Suppressor macrophage treated with lipopolysaccharide for 4 hours (primary cell): ENCODE measurements at regions not wholly inside any gene's neighbourhood (a gene's known extent, or its start where the extent isn't known, plus 50 kb on each side); places are given as distances from the start of the nearest gene placed in this dataset.

Source experiments
- DNase-seq: peaks from one replicate; pipeline ENCODE4 v3.0.0-alpha.2; 2020

GRCh38 chr10:58936364-58936763 is 240.1 kb upstream of the PHYHIPL start:
- no peak for DNase-seq

GRCh38 chr10:58937423-58937822 is 239.0 kb upstream of the PHYHIPL start:
- no peak for DNase-seq

- DNase-seq, result no peak
Observed at GRCh38 chr10:58942724-58943123, 233.7 kb upstream of the PHYHIPL start.

DNA sequence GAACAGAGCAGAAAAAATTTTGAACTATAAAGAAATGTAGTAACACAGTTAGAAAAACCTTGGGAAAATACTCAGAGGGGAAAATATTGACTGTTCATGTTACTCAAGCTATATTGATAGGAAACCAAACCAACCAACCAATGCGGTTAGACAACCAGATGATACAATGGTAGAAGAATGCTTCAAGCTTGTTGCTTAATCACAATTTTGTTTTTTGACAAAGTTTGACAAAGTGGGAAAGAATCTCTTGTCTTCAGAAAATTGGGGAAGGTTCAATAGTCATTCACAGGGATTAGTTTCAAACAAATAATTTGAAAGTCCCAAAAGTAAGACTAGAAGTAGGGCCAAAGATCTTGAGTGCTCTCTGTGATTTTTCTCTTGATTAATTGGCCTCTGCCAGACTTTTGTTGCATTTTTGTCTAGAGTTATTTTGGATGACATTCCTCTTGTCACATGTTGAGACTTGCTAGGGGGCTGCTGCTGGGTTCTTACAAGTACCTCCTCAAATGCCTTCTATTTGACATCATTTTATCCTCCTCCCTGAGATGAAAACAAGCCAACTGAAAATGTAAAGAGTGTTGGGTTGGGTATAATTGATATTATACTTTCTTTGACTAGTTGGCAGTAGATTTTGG is 233.1 kb upstream of the PHYHIPL start:
- no peak for DNase-seq

- DNase-seq, result no peak
Observed at GRCh38 chr10:58943960-58944359, 232.5 kb upstream of the PHYHIPL start.

- no peak for DNase-seq
Observed at GRCh38 chr10:58948303-58948702, 228.1 kb upstream of the PHYHIPL start.

GRCh38 chr10:58950618-58951017 is 225.8 kb upstream of the PHYHIPL start:
- DNase-seq, result no peak

DNA sequence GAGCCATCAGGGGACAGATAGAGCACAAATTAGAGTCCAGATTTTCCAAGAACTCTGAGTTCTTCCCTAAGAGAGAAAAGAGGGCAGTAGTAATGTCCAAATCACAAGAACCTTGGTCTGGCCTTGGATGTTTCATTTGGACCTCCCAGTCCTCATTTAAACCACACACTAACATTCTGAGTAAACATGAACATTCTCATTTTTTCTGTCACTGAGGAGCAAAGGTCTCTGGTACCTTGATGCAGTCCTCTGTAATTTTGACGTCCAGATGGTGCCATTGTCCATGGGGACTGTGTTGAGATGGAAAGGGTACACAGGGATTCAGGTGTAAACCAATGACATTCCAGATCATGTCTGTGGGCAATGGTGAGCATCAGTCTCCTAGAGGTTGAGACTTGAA is 225.4 kb upstream of the PHYHIPL start:
- no peak for DNase-seq

GRCh38 chr10:58951746-58952145 is 224.7 kb upstream of the PHYHIPL start:
- DNase-seq, result no peak

DNA sequence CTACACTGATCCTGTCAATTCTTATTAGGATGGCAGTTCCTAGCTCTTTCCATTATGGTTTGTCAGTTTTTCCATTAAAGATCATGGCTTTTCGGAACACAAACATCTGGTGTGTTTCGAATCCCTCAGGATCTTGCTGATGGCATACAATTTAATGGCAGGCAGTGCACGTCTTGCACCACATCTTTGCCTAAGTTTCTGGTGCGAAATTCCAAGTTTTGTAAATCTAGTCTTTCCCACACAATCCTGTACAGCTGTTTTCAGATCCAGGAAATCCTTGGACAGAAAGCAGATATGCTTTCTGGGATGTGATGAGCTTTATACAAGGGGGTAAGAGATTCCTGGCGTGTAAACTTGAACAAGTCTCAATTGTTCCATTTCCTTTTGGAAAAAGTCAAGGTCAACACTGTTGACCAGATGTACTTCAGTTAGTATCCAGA is 224.3 kb upstream of the PHYHIPL start:
- no peak for DNase-seq

DNA sequence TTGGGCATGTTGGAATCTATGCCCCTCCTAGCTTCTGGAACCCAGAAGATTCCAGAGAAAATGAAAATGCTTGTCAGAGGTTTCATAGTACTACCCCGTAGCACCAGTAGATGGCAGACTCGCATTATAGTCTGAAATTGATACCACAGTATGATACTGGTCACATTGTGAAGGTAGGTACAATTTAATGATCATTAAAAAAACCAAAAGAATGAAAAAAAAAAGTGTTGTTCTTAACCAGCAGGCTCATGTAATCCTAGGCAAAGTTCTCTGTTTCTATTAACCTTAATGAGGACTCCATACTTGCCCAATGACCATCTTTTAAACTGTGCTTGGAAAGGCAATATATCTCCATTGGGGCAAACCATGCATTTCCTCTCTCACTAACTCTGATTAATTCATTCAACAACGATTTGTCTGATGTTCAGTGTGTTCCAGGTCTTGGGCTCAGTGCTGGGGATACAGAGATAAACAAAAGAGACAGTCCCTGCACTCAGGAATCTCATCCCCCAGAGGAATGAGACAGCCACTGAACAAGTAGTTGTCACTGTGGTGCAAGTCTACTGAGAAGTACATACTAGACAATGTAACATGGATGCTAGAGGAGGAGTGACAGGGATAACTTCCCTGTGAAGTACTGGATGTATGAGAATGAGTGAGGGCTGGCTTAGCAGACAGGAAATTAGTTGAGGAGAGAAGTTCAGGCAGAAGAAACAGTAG is 223.5 kb upstream of the PHYHIPL start:
- peak; percentile 37 for DNase-seq

- no peak for DNase-seq
Observed at GRCh38 chr10:58954178-58954577, 222.3 kb upstream of the PHYHIPL start.

DNA sequence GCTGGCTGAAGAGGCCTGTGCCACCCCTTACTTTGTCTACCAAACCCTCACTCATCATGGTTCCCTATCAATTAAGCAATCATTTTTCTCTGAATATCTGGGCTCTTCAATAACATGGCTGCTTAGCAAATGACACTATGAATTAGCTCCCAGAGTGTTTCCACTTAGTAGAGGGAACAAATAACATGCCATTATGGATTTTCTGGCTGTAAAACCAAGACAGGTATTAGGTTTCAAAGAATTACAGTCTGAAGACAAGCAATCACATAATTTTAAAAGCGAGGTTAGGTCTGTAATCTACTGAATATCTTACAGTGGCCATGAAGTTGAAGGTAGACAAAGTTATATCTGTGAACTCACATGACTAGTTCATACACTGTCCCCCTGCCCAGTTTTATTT is 220.8 kb upstream of the PHYHIPL start:
- DNase-seq, result no peak

DNA sequence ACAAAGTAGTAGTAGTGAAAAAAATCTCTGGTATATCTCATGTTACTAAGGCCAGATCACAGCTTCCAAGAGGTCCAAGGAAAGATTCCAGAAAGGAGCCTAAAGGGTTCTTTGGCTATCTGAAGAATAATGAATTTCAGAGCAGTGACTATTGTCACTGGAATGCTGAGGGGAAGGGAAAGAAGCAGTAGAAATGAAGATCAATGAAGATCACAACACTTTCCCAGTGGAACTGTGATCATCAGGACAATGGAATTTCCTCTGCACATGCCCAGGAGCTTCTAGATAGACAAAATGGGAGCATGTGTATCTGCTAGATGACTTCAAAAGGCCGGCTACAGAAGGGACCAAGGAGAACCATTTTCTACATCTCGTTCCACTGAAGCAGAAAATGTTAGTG is 219.5 kb upstream of the PHYHIPL start:
- DNase-seq, result no peak

GRCh38 chr10:58957517-58957916 is 218.9 kb upstream of the PHYHIPL start:
- no peak for DNase-seq

- no peak for DNase-seq
Observed at GRCh38 chr10:58963101-58963534, 213.3 kb upstream of the PHYHIPL start.

GRCh38 chr10:58963723-58964124 is 212.7 kb upstream of the PHYHIPL start:
- DNase-seq, result no peak

DNA sequence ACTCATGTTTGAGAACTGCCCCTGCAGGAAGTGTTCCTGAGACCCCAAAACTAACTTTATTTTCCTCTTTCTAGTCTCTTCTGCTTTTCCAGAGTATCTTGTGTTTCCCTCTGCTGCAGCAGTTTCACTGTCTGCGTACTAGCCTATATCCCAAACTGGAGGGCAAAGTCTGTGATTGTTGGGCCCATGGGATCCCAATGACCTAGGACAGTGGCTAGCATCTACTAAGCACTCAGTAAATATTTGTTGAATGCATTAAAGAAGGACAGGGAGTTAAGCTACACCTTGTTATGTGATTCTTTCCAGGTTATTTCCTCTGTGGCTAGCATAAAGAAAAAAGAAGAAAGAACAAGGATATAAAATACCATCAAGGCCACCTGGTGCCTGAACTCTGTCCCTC is 210.6 kb upstream of the PHYHIPL start:
- DNase-seq, result no peak

DNA sequence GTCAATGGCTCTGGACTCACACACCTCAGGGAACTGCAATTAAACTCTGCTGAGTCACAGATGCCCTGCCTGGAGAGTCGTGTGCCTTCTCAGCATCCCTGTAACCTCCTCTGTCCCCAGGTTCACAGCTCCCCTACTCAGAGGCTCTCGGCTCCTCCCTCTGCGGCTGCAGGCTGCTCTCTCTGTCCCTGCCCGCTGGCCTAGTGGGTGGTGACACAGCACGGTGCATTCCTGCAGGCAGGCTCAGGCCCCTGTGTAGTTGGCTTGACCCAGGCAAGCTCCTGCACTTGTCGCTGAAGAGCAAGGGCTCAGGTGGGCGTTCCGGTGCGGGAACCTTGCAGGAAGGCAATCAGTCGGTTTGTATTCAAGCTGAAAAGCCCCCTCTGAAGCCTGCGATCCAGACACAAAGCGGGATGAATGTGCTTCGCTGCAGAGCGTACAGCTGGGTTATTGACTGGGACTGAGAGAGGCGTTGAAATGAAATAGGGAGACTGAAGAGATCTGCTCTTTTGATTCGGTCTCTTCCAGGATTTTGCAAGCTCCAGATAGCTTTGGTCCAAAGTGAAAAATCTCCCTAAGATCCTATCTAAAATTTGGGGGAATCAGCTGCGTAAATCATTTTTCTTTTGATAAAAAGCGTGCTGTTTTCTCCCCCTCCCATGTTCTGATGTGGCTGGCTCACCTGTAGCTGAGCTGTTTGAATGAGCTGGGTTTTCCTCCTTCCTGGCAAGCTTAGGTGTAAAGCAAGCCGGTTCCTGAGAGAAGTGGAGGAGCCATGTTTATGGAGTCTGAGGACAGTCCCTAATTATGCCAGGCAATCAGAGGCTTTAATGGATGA is 208.7 kb upstream of the PHYHIPL start:
- DNase-seq, result no peak

DNA sequence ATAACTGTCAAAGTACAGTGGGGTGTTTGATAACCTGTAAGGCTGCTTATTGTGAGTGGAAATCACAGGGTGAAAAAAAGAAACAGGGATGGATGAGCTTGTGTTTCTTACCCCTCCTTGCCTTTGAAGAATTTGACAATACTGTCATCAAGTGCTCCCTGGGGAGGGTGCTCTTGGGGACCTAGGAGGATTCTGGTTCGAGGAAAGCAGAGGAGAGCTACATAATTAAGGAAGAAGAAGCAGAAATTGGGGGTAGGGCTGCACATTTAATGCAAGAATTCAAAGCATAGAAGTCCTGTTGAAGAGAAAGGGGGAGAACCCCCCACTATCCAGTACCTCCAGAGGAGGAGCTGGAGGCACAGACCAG is 208.1 kb upstream of the PHYHIPL start:
- no peak for DNase-seq

DNA sequence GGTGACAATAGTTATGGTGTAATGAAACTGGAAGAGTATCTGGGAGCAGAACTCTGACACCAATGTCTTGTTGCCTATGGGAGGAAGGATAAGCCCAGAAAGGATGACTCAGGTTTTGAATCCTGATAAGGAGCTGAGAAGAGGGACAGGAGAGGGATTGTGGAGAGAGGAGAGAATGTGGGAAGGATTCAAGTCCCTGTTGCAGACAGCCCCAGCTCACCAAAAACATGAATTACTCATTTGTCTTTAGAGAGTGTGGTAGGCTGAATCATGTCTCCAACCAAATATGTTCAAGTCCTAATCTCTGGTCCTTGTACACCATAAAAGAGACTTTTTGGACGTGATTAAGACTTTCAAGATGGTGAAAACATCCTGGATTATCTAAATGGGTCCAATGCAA is 206.9 kb upstream of the PHYHIPL start:
- DNase-seq, result no peak

DNA sequence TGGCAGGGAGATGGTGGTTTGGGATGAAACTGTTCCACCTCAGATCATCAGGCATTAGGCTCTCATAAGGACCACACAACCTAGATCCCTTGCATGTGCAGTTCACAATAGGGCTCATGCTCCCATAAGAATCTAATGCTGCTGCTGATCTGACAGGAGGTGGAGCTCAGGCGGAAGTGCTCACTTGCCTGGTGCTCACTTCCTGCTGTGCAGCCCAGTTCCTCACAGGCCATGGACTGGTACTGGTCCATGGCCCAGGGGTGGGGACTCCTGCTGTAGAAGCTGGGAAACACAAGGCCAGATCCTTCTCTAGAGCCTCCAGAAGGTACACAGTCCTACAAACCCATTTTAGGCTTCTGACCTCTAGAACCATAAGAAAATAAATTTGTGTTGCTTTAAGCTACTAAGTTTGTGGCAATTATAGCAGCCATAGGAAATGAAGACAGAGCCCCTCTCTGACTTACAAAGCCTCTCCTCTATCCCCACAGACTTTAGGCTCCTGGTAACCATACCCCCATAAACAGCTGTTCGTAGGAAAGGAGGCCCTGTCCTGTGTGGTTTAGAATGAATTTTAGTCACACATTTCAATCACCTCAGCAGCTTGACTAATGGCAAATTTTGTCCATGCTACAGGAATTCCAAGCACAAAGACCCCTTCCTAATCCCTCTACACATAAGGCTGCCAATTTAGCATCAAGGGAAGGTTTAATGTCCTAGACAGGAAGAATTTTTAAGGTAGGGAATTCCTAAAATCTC is 206.1 kb upstream of the PHYHIPL start:
- no peak for DNase-seq

GRCh38 chr10:58971211-58971610 is 205.2 kb upstream of the PHYHIPL start:
- no peak for DNase-seq
